ENCODE measurements at regions not wholly inside any gene's neighbourhood (a gene's known extent, or its start where the extent isn't known, plus 50 kb on each side); places are given as distances from the start of the nearest gene placed in this dataset.

GRCh38 chr5:89922161-89922560 is 487.4 kb downstream of the CETN3 start:
- no peak for TF ChIP-seq CTCF (IDR thresholded peaks at IDR 0.05)
- Mint-ChIP-seq H3K27ac (ENCODE audit: unreplicated experiment) (no peak overlapping the region), H3K36me3 (ENCODE audit: unreplicated experiment) (no peaks in the 10 kb centered on the region), H3K9me3 (ENCODE audit: unreplicated experiment) (peaks cover 17% of the 10 kb centered on the region), H3K27me3 (ENCODE audit: unreplicated experiment) (no peaks in the 10 kb centered on the region), H3K4me1 (ENCODE audit: unreplicated experiment) (no peaks in the 10 kb centered on the region), H3K4me3 (ENCODE audit: unreplicated experiment) (no peak overlapping the region)
- DNase-seq (ENCODE audit: extremely low spot score, unreplicated experiment) = no peak

GRCh38 chr5:89917112-89917511 is 492.4 kb downstream of the CETN3 start:
- H3K4me1 Mint-ChIP-seq (ENCODE audit: unreplicated experiment) = no peaks in the 10 kb centered on the region
- no peaks in the 10 kb centered on the region for H3K36me3 Mint-ChIP-seq (ENCODE audit: unreplicated experiment)
- H3K27me3 Mint-ChIP-seq (ENCODE audit: unreplicated experiment) = no peaks in the 10 kb centered on the region
- H3K9me3 Mint-ChIP-seq (ENCODE audit: unreplicated experiment) = peaks cover 16% of the 10 kb centered on the region
- no peak for TF ChIP-seq CTCF (IDR thresholded peaks at IDR 0.05)
- H3K4me3 Mint-ChIP-seq (ENCODE audit: unreplicated experiment) = no peak overlapping the region
- no peak for DNase-seq (ENCODE audit: extremely low spot score, unreplicated experiment)
- H3K27ac Mint-ChIP-seq (ENCODE audit: unreplicated experiment) = no peak overlapping the region

GRCh38 chr5:89916131-89916530 is 493.4 kb downstream of the CETN3 start:
- no peak for TF ChIP-seq CTCF (IDR thresholded peaks at IDR 0.05)
- DNase-seq (ENCODE audit: extremely low spot score, unreplicated experiment) = no peak
- Mint-ChIP-seq H3K9me3 (ENCODE audit: unreplicated experiment) (peaks cover 16% of the 10 kb centered on the region), H3K36me3 (ENCODE audit: unreplicated experiment) (no peaks in the 10 kb centered on the region), H3K27ac (ENCODE audit: unreplicated experiment) (no peak overlapping the region), H3K4me1 (ENCODE audit: unreplicated experiment) (no peaks in the 10 kb centered on the region), H3K27me3 (ENCODE audit: unreplicated experiment) (no peaks in the 10 kb centered on the region), H3K4me3 (ENCODE audit: unreplicated experiment) (no peak overlapping the region)

- Mint-ChIP-seq H3K4me3 (ENCODE audit: unreplicated experiment) (no peak overlapping the region), H3K4me1 (ENCODE audit: unreplicated experiment) (no peaks in the 10 kb centered on the region), H3K36me3 (ENCODE audit: unreplicated experiment) (no peaks in the 10 kb centered on the region), H3K9me3 (ENCODE audit: unreplicated experiment) (peaks cover 9% of the 10 kb centered on the region), H3K27me3 (ENCODE audit: unreplicated experiment) (no peaks in the 10 kb centered on the region), H3K27ac (ENCODE audit: unreplicated experiment) (no peak overlapping the region)
- TF ChIP-seq CTCF (IDR thresholded peaks at IDR 0.05) = no peak
- no peak for DNase-seq (ENCODE audit: extremely low spot score, unreplicated experiment)
Observed at GRCh38 chr5:89908876-89909275, 500.7 kb downstream of the CETN3 start.

GRCh38 chr5:89904442-89904841 is 505.1 kb downstream of the CETN3 start:
- TF ChIP-seq CTCF (IDR thresholded peaks at IDR 0.05) = no peak
- H3K36me3 Mint-ChIP-seq (ENCODE audit: unreplicated experiment) = no peaks in the 10 kb centered on the region
- no peak overlapping the region for H3K4me3 Mint-ChIP-seq (ENCODE audit: unreplicated experiment)
- no peak overlapping the region for H3K27ac Mint-ChIP-seq (ENCODE audit: unreplicated experiment)
- no peaks in the 10 kb centered on the region for H3K27me3 Mint-ChIP-seq (ENCODE audit: unreplicated experiment)
- peaks cover 15% of the 10 kb centered on the region for H3K9me3 Mint-ChIP-seq (ENCODE audit: unreplicated experiment)
- no peak for DNase-seq (ENCODE audit: extremely low spot score, unreplicated experiment)
- no peaks in the 10 kb centered on the region for H3K4me1 Mint-ChIP-seq (ENCODE audit: unreplicated experiment)
